Endodermal cell (in vitro differentiated cells): ENCODE measurements at regions not wholly inside any gene's neighbourhood (a gene's known extent, or its start where the extent isn't known, plus 50 kb on each side); places are given as distances from the start of the nearest gene placed in this dataset.

Experiments used
- DNase-seq: peaks from one replicate; pipeline ENCODE4 v3.0.0-alpha.2; 2017
- H3K27ac ChIP-seq: 2 replicates; pipeline ENCODE4 v1.5.1; 2013; ENCODE audit warnings: mild to moderate bottlenecking, low read depth, low read length, moderate library complexity
- H3K27me3 ChIP-seq: 2 replicates; pipeline ENCODE4 v1.6.1; 2013; ENCODE audit warnings: mild to moderate bottlenecking, low read length, moderate library complexity; ENCODE audit not compliant: insufficient read depth, control insufficient read depth, poor library complexity, severe bottlenecking
- H3K36me3 ChIP-seq: 2 replicates; pipeline ENCODE4 v1.7.0; 2013; ENCODE audit warnings: mild to moderate bottlenecking, low read length, moderate library complexity; ENCODE audit not compliant: control insufficient read depth, insufficient read depth
- H3K4me1 ChIP-seq: one replicate; pipeline ENCODE4 v1.7.0; 2013; ENCODE audit warnings: low read length; ENCODE audit not compliant: control insufficient read depth, insufficient read depth
- H3K4me3 ChIP-seq: 2 replicates; pipeline ENCODE4 v1.5.1; 2013; ENCODE audit warnings: mild to moderate bottlenecking, low read length, moderate library complexity
- H3K9ac ChIP-seq: 2 replicates; pipeline ENCODE4 v1.6.1; 2013; ENCODE audit warnings: mild to moderate bottlenecking, low read length, moderate library complexity; ENCODE audit not compliant: poor library complexity, severe bottlenecking; ENCODE audit errors: extremely low read depth
- H3K9me3 ChIP-seq: 2 replicates; pipeline ENCODE4 v1.6.1; 2013; ENCODE audit warnings: mild to moderate bottlenecking, low read length, moderate library complexity; ENCODE audit not compliant: control insufficient read depth
- H3K27ac Mint-ChIP-seq: 2 replicates; pipeline ENCODE4 v1.8.0; 2020; ENCODE audit warnings: mixed read lengths
- H3K27me3 Mint-ChIP-seq: 2 replicates; pipeline ENCODE4 v1.8.0; 2021; ENCODE audit warnings: mild to moderate bottlenecking, mixed read lengths; ENCODE audit not compliant: insufficient read depth
- H3K36me3 Mint-ChIP-seq: 2 replicates; pipeline ENCODE4 v1.8.0; 2020; ENCODE audit warnings: low read depth, mixed read lengths
- H3K4me1 Mint-ChIP-seq: 2 replicates; pipeline ENCODE4 v1.8.0; 2020; ENCODE audit warnings: mixed read lengths
- H3K4me3 Mint-ChIP-seq: 2 replicates; pipeline ENCODE4 v1.8.0; 2020; ENCODE audit warnings: mild to moderate bottlenecking, moderate library complexity, mixed read lengths
- H3K9me3 Mint-ChIP-seq: 2 replicates; pipeline ENCODE4 v1.8.0; 2020; ENCODE audit warnings: mild to moderate bottlenecking, mixed read lengths
- WGBS, 2 experiments: methylation state at CpG; one replicate each; pipeline versions ENCODE4 v1.1.5 to v1.1.7; 2013; ENCODE audit warnings: missing lambda C conversion rate in 2 of 2, mixed read lengths in 1 of 2; ENCODE audit not compliant: insufficient coverage in 1 of 2, insufficient read length in 1 of 2; 5-methylcytosine and 5-hydroxymethylcytosine counted together
- TF ChIP-seq, protein P1 (sequence below): fragments of 200-600 bp; sonication (generic); conservative IDR thresholded peaks from 2 replicates; pipeline ENCODE4 v1.5.0; 2021; ENCODE audit warnings: antibody characterized with exemption, mild to moderate bottlenecking

DNA sequence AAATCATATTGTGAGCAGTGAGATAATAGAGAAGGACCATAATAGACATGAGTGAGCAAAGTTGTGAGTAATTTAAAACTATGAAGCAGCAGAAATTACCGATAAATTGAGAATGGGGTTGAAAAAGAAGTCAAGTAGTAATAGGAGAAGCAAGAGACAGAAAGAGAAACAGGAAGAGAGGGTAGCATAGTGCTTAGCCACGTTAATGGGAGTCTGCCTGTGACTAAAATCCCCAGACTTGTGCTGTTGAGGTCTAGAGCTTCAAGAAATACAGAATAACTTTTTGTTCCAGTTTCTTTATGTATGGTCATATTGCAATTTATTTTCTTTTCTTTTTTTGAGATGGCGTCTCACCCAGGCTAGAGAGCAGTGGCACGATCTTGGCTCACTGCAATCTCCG is 368.7 kb downstream of the METTL15 start:
- Mint-ChIP-seq H3K27ac (no peak overlapping the region), H3K4me3 (no peak overlapping the region), H3K4me1 (peaks cover 20% of the 10 kb centered on the region), H3K36me3 (no peaks in the 10 kb centered on the region), H3K27me3 (peaks cover 28% of the 10 kb centered on the region), H3K9me3 (no peaks in the 10 kb centered on the region)
- H3K36me3 ChIP-seq: no peaks in the 10 kb centered on the region
- peaks cover 3% of the 10 kb centered on the region for H3K4me1 ChIP-seq
- H3K9me3 ChIP-seq: no peaks in the 10 kb centered on the region
- TF ChIP-seq, protein P1, sequence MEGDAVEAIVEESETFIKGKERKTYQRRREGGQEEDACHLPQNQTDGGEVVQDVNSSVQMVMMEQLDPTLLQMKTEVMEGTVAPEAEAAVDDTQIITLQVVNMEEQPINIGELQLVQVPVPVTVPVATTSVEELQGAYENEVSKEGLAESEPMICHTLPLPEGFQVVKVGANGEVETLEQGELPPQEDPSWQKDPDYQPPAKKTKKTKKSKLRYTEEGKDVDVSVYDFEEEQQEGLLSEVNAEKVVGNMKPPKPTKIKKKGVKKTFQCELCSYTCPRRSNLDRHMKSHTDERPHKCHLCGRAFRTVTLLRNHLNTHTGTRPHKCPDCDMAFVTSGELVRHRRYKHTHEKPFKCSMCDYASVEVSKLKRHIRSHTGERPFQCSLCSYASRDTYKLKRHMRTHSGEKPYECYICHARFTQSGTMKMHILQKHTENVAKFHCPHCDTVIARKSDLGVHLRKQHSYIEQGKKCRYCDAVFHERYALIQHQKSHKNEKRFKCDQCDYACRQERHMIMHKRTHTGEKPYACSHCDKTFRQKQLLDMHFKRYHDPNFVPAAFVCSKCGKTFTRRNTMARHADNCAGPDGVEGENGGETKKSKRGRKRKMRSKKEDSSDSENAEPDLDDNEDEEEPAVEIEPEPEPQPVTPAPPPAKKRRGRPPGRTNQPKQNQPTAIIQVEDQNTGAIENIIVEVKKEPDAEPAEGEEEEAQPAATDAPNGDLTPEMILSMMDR: no peak
- WGBS, 2 experiments: 87 to 95% methylated on average over 3 to 5 of the region's 5 CpGs
- DNase-seq: no peak
- no peak overlapping the region for H3K9ac ChIP-seq
- peak overlapping the region; percentile 91 for H3K27ac ChIP-seq
- no peak overlapping the region for H3K4me3 ChIP-seq
- no peaks in the 10 kb centered on the region for H3K27me3 ChIP-seq

DNA sequence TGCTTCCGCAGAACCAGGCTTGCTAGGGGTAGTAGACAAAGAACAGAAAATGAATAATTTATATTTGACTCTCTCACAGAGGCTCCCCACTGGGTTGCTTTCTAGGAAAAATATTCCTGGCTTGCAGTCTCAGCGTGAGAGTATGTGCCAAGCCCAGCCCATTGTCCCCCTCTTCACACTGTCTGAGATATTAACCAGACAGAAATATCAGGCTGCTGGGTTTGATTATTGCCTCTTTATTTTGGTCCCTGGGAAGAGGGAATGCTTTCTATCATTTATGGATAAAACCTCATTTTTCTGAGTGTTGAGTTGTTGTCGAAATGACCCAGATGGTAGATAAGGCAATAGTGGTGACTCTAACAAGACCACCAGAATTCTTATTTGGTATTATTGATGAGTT is 367.9 kb downstream of the METTL15 start:
- Histone ChIP-seq H3K27ac (peak overlapping the region; percentile 91), H3K4me1 (peaks cover 3% of the 10 kb centered on the region), H3K4me3 (no peak overlapping the region), H3K36me3 (no peaks in the 10 kb centered on the region), H3K9ac (no peak overlapping the region), H3K27me3 (no peaks in the 10 kb centered on the region), H3K9me3 (no peaks in the 10 kb centered on the region)
- peaks cover 28% of the 10 kb centered on the region for H3K4me1 Mint-ChIP-seq
- WGBS, 2 experiments: 33 to 51% methylated on average over 1 to 3 of the region's 3 CpGs
- DNase-seq: no peak
- TF ChIP-seq, protein P1: no peak
- H3K36me3 Mint-ChIP-seq: no peaks in the 10 kb centered on the region
- no peaks in the 10 kb centered on the region for H3K9me3 Mint-ChIP-seq
- no peak overlapping the region for H3K4me3 Mint-ChIP-seq
- no peak overlapping the region for H3K27ac Mint-ChIP-seq
- peaks cover 28% of the 10 kb centered on the region for H3K27me3 Mint-ChIP-seq

DNA sequence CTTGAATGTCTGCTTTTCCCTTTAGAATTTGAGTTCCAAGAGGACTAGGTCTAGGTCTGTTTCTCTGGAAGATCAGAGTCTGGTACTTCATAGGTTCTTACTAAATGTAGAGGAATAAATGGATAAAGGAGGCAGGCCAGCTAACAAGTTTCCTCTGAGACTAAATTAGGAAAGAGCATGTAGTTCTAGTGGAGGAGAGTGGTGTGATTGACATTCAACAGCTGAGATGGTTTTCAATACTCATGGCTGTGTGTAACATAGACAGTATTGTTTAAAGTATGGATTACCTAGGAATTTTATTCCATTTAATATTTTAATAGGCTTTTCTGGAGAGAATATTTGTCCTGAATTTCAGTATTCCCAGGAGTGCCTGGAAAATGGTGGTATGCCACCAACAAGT is 364.7 kb downstream of the METTL15 start:
- Histone ChIP-seq H3K9me3 (no peaks in the 10 kb centered on the region), H3K9ac (no peak overlapping the region), H3K27ac (no peak overlapping the region), H3K27me3 (no peaks in the 10 kb centered on the region), H3K4me3 (no peak overlapping the region), H3K36me3 (no peaks in the 10 kb centered on the region), H3K4me1 (peaks cover 3% of the 10 kb centered on the region)
- Mint-ChIP-seq H3K4me1 (peaks cover 34% of the 10 kb centered on the region), H3K27ac (no peak overlapping the region), H3K9me3 (no peaks in the 10 kb centered on the region), H3K4me3 (no peak overlapping the region), H3K27me3 (peaks cover 25% of the 10 kb centered on the region), H3K36me3 (no peaks in the 10 kb centered on the region)
- DNase-seq: no peak
- TF ChIP-seq, protein P1: no peak
